ENCODE measurements at regions not wholly inside any gene's neighbourhood (a gene's known extent, or its start where the extent isn't known, plus 50 kb on each side); places are given as distances from the start of the nearest gene placed in this dataset.
A peak's percentile ranks its signal among the peaks of the same experiment; 100 is the strongest.

DNA sequence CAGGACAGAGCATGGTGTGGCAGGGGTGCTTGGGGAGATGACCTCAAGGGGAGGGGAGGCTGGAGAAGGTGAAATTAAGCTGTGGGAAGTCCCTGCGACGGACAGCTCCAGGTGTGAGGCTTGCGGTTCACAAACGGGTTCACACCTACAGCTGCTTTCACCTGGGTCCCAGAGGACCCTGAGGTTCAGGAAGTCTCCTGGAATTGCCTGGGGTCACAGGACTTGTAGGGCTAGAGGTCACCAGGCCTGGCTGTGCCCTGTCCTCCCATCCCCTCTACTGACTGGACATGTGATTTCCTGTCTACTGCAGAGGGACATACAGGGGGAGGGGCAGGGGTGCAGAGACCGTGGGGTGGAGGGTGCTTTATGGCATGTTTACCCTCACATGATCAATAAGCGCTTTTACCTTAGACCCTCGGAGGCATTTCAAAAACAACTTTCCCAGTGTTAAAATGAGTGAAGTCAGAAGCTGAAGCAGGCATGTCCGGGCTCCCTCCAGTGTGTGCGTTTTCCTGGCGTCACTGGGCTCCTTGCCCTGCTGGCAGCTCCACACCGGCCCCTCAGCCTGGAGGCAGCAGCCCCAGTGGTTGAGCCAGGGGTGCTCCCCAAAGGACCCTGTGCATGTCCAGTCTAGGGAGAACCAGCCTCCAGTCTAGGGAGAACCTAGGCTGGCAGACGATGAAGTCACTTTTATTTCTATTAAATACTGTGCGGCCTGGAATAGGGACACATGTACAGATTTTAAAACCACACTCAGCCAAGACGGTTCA is 66.6 kb upstream of the IGFBP3 start:
- peak; percentile 72 for DNase-seq

DNA sequence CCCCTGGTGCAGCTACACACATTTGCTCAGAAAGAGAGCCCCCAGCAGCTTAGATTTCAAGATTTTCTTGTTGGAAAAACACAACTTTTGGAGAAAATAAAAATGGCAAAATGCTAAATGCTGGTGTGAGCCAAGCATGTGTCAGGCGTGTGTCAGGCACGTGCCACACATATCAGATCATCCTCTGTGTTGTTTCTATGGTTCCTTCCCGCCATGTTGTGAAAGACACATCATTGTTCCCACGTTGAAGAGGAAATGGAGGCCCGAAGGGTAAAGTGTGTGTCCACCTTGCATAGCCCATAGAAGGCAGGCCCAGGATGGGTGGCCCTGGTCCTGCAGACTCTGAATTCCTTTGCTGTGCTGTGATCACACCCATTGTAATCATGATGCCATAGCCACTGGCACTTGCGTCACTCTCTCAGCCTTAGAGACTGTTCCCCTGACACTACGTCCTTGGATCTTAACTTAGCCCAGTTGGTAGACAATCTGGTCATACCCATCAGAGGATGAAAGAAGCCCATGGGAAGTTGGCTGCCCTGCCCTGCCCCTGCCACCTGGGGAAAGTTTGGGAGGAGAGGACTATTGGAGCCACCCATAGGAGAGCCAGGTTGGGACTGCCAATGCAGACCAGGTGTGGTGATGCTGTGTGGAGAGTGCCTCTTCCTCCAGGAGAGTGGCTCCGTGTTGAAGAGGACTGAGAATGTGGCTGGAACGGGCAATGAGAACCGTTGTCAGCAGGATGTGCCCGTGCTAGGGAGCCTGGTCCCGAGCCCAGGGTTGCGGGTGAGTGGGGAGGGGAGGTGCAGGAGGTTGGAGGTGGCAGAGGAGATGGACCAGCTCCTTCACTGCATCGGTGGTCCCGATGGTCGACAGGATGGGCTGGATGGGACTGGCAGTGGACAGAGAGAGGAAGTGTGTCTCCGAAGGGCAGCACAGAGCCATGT is 65.6 kb upstream of the IGFBP3 start:
- DNase-seq, result no peak

DNA sequence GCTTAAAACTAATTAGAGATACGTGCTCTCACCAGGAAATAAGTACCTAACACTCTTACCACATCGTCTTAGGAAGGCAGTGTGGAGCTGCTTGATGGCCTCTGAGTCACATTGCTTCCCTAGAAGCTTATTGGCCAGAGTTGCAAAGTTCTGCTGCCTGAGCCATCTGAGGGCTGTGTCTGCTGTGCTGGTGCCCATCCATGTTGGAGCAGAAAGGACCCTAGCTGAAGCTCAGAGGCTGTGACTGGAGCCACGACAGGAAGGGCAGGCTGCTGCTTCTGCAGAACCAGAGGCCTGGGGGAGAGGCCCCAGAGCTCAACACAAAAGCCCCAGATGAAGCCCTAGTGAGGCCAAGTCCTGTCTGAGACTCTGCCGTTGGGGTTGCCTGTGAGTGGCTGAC is 64.8 kb upstream of the IGFBP3 start:
- DNase-seq, result no peak

DNA sequence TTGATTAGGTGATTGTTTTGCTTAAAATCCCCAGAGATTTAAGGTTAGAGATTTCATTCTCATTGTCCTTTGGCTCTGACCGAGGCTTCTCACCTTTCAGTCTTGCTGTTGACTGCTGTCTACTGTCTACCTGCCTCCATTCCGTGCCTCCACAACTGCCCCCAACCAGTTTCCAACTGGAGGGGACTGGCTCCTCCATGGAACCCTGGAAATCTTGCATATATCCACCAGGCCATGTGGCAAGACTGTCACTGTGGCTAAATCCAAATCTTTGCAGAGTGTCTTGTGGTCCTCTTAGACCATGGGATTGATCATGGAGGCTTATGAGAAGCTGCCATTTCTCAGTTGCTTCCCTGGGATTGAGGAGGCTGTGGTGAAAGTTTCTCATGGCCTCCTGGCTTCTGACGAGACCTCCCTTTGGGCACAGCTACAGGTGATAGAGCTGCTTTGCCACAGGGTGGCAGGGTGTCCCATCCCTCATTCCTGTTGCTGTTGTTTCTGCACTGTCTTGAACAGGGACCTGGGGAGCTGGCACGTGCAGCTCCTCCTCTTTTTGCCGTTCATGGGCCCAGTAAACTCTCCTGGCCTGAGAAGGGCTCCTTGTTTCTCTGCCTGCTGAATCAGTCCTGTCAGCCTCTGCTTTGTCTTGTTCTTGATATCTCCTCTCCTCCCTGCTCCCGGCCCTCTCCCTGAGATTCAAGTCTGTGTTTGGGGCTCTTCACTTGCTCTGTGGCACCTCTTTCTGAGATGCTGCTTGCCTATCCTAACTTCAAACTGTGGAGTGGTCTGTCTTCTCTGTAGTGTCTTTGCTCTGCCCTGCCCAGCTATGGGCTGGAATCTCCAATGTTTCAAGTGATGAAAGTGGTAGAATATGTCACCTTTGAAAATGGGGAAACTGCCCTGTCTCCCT is 63.6 kb upstream of the IGFBP3 start:
- DNase-seq, result peak; percentile 90

DNA sequence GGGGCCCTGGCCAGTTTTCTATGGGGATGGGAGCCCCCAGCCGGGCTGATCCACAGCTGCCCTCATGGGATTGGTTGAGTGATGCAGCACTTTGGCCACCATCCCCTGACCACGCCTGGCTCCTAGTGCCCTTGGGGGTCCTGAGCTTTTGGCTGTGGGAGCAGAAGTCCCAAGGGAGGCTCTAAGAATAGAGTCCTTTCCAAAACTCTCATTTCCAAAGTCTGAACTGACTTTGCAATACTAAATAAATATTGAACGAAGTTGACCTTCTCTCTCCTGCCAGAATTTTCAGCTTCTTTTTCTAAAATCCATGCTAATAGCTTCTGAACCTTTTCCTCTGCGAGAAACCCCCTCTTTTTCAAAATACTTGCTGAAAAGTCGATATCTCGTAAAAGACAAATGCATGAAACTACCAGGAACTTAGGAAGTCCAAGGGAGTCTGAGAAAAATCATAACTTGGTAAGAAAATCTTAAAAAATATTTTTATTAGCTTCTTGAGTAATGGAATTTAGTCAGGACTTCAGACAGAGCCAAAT is 62.7 kb upstream of the IGFBP3 start:
- no peak for DNase-seq

DNA sequence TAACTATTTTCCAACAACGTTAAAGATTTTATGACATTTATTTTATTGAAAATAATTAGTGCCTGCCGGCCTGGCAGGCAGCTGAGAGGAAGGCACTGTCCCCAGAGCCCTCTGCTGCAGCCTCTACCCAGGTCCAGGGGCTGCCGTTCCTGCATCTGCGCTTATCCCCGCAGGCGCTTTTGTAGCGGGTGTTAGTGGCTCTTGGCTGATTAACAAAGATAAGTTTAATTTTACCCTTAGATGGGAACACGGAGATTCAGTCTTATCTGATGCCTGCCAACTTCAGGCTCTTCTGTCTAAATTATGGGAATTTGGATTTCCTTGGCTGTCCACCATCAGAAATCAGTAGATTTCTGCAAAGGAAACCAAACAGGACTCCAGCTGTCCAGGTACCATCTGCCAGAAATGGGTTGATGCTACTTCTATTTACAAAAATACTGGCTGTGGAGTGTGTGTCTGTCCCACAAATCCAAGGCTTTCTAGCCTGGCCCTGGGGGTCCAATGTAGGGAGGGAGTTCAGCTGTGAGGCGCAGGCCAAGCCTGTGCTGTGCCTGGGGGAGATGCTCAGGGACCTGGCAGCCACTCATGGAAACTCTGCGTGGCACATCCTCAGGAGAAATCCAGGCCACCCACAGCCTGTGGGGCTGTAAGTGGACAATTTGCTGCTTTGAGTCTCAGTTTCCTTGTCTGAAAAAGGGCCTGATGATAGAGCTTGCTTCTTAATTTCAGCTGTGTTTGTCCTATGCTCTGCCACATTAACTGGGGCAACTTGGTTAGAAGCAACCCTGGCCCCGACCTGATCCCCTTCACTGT is 62.0 kb upstream of the IGFBP3 start:
- no peak for DNase-seq

DNA sequence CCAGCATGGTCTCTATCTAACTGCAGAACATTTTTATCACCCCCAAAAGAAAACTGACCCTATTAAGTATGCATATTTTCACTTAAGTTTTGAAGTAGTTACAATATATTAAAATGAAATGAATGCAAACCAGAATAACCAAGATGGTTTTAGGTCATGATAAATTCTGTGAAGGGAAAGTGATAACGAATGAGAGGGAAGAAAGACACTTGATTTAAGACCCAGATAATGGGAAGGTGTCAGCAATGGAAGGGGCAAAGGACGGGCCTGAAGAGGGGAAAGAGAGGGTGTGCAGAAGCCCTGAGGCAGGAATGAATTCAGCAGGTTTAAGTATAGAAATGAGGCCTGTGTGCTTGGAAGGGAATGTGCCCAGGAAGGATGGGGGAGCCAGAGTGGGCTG is 61.1 kb upstream of the IGFBP3 start:
- DNase-seq, result no peak

DNA sequence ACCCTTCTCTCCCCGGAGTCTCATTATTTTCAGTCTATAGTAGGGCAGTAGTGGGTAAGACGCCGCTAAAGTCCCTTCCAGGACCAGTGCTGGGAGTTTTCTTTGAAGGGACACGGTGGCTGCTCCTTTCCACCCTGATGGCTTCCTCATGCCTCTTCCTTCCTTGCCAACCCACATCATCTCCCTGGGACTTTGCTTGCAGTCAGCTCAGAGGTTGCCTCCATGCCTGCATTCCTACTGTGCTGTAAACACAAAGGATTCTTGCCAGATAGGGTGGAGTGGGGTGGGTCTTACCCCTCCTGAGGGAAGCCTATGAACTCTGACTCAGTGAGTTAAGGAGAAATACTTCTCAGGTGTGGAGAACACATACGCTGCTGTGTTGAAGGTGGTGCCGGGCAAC is 59.9 kb upstream of the IGFBP3 start:
- DNase-seq, result no peak

DNA sequence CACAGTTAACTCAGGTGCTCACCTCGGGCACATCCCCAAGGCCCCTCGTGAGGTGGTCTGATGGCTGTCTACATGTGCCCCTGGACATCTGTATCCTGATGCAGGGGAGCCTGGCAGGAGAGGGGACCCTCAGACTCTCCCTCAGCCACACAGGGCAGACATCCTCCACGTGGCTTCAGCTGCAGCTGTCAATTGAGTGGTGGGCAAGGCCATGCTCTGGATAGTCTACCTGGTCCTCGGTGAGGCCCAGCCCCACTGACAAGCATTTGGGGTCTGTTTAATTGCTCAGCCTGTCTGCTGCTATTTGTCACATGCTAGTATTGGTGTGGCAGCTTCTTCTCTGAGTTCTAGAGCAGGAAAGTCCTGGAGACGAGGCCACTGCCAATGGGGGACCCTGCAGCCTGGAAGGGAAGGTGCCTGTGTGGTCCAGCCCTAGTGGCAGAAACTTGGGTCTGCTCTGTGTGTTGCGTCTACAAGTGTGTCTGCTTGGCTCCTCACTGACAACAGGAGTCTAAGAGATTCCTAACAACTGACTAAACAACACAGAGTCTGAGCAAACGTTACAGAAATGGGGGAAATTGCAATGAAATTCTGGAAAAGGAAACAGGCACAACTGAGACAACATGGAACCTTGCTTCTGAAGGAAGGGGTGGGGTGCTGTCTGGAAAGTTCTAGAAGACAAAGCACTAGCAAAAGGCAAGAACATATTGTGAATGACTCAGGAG is 59.3 kb upstream of the IGFBP3 start:
- DNase-seq, result no peak

DNA sequence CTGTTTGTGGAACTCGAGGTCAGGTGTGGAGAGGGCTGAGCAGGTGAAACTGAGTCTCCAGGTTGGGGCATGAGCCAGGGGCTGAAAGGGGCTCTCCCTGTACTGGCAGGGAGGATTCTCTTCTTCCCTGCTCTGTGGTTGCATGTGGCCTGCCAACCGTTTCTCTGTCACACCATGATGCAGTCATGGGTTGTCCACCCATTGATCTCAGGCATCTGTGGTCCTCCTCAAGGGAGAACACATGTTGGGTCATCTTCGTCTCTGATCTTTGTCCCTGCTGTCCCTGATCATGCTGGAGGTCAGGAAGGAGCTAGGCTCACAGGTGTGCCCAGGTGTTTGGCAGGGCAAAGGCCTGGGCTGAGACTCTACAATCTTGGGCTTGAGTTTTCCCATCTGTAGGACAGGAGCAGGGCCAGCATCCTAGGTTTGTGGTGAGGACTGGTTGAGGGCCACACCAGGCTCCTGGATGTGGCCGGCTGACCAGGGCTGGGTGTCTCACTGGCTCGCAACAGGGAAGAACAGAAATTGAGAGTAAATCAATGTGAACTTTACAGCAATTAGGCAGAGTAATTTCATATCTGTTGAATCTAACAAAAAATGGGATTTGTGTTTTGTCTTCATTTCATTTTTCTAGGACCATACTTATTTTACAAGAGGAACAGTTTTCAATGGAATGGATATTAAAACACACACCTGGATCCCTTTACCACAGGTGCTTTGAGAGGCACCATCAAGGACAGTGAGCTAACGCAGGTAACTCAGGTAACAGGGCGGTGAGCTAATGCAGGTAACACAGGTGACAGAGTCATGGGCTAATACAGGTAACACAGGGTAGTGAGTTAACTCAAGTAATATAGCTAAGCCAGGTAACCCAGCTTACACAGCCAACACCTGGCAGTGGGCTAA is 58.5 kb upstream of the IGFBP3 start:
- DNase-seq, result peak; percentile 55

DNA sequence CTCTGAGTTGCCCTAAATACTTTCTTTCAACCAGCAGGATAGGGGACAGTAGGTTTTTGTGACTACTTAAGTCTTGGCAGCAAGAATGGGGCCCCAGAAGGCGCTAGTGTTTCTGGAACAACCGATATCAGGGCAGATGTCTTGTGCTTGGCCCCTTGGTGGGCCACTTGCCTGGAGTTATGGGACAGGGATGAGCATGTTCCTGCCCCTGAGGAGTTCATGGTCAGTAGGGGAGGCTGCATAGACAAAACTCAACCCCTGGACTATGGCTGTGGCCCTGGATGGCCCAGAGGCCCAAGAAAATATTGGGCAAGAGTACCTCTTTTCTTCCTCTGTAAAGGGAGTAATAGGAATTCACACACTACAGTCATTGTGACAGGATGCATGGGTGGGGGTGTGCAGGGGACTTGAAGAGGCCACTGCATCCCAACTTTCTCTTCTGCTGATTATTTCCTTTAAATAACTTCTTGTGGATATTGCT is 57.7 kb upstream of the IGFBP3 start:
- peak; percentile 55 for DNase-seq

DNA sequence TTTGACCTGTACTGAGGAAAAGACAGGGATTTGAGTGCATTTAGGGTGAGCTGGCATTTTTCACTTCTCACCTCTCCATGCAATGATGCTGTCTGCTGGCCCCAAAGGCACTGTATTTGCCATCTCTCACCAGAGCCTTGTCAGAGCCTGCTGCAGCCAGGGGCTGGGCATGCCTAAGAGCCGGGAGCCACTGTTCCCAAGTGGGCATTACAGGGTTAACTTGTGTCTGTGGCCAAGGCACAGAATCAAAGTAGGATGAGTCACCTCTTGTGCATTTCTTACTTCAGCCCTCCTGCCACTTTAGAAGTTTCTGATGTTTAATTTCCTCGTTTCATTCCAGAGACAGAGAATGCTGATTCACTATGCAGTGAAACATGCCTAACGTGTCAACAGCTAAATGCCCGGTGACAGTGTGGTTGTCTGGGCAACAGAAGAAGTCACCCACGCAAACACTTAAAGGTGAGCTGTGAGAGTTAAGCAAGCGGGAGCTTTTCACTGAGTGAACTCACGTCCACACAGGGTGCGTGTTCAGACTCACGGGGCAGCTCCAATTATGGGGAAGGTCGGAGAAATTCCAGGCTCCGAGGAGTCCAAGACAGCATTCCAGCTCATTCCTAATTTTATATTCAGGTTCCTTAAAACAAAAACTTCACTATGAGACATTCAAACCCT is 57.1 kb upstream of the IGFBP3 start:
- DNase-seq, result peak; percentile 94

DNA sequence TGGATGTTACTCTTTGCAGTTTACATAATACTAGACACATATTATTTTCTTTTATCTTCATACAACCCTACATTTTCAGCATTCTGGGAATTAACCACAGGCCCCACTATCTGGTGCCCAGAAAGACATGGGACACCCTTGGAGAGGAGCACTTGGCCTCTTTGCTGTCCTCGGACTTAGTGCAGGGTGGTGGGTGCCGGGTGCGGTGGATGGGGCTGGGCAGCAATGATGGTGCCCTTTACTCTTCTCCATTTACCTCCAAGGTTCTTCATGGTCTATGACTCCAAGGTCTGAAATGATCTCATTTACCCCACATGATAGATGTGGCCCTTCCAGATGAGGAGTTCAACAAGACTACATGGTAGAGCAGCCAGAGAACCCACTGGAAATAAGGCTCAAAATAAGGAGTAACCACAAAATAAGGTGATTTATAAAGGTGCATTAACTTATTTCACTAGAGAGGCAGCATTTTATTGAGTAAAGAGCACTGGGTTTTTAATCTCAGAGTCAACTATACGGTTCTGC is 56.2 kb upstream of the IGFBP3 start:
- DNase-seq, result no peak

DNA sequence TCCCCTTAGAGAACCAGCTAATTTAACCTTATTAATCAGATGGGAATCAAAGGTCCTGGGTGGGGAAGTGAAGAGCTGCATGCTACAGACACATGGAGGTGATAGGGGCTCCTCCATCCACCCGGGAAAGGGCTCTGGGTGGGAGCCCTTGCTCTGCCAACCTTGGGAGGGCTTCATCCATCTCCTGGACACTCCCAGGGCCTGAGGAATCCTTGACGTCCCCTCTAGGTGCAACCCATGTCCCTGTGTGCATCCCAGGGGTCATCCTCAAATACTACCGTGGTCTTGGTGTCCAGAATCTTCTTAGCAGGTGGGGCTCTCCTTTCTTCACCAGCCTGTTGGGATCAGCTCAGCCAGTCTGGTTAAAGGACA is 55.4 kb upstream of the IGFBP3 start:
- no peak for DNase-seq

DNA sequence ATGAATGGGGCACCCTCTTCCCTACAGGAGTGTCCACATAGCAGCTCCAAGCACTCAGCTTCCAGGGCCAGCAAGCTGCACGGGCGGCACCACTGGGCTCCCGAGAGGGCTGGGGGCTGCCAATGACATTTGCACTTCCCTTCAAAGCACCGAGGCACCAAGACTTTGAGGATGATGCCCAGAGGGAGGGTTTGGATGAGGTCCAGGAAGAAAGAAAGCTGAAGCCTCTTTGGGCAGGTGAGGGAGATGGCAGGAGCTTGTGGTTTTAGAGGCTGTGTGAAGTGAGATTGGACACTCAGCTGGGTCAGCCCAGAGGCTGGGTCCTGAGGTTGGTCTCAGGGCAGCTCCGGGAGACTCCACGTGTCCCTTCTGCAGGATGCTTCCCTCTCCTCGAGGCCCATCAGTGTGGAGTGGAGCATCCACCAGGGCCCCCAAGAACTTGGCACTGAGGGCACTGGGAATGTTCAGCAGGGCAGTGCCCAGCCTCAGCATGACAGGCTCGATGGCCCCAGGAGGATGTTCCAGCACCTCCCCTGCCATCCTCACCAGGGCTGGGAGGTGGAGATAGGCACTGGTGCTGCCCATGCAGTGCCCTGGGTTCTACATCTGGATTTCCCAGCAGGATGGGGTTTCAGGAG is 54.9 kb upstream of the IGFBP3 start:
- DNase-seq, result peak; percentile 81

DNA sequence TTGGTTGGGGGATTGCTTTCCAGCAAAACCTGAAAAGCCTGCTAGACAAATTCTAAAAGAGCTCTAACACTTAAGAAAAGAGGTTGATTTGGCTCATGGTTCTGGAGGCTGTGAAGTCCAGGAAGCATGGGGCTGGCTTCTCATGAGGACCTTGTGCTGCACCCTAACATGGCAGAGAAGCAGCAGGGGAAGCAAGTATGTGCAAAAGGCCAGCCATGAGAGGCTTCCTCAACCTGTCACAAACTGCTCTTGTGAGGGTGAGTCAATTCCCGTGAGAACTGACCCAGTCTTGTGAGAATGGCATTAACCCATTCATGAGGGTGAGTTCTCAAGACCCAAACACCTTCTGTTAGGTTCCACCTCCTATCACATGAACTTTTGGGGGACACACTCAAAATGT is 54.3 kb upstream of the IGFBP3 start:
- DNase-seq, result no peak

DNA sequence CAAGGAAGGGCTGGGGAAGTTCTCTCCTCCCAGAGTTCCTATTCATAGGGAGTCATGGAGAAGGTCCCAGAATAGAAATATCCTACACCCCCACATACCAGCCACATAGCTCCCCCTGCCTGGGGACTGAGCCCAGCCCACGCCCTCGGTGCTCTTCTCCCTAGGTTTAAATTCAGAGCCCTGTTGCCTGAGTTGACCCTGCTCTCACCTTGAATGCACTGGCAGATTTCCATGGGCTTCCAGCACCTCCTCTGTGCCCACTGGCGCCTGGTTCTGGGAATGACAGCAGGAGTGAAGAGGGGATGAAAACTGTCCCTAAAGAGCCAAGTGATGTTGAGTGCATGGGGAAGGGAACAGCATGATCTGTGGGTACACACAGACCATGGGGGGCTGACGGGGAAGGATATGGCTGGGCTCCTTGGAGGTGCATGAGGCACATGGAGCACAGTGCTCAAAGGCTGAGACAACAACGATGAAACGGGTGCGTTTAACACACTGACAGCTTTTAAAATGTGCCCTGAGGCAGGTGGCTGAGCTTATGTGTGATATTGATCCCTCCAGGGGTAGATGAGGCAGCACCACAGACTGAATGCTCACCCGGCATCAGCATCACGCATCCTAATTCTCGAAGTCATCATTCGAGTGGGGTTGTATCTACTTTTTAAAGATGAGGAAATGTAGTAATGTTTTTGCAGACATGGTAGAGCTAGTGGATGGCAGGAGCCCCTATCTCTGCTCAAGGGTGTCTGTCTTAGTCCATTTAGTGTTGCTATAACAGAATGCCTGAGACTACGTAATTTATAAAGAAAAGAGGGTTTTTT is 53.7 kb upstream of the IGFBP3 start:
- no peak for DNase-seq
